OCI-LY7 (cell line): ENCODE measurements at regions not wholly inside any gene's neighbourhood (a gene's known extent, or its start where the extent isn't known, plus 50 kb on each side); places are given as distances from the start of the nearest gene placed in this dataset.

ENCODE experiments used
- EZH2phosphoT487 ChIP-seq: fragments of 200-600 bp; sonication (generic); IDR thresholded peaks from 2 replicates; pipeline ENCODE4 v1.6.1; 2018; ENCODE audit warnings: low read depth, borderline replicate concordance, mild to moderate bottlenecking, mixed run types, antibody characterized with exemption, low read length, moderate library complexity, mixed read lengths
- TF ChIP-seq, protein P1 (sequence below): fragments of 200-600 bp; sonication (generic); conservative IDR thresholded peaks from 2 replicates; pipeline ENCODE4 v1.5.1; 2014; ENCODE audit warnings: mild to moderate bottlenecking, antibody characterized with exemption, low read length, moderate library complexity, mixed read lengths

DNA sequence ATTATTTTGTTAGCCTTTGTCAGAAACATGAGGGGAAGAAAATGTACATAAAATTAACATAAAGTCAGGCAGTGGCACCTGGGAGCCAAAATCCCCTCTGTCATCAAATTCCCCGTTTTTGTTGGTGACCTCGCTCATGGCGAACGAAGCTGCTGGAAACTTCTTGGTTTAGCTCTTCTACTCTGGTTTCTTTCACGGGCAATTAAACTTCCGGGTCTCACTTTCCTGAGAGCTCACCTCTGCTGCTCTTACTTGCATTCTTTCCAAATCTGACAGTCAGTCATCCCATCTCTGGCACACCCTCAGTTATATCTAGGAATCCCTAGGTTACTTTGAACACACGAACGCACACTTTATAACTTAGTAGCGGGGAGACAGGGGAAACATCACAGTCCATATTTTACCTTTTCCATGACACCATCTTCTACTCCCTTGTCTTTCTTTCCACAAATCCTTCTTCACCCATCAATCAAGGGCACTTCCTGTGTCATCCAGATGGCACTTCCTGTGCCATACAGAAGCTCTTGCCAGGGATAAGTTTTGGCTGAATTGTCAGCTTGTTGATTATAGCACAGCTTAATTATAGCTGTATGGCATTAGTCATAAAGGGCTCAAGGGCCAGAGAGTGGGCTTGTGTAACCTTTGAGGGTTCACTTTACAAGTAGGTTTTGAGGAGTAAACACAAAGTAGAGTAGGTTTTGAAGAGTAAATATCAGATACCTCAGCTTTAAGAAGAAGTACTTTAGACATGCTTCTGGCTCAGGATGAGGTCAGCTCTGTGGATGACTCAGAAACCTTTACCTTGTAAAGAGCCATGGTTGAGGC lies 105.1 kb downstream of the GATA3 start:
- TF ChIP-seq EZH2phosphoT487, result no peak
- TF ChIP-seq, protein P1, sequence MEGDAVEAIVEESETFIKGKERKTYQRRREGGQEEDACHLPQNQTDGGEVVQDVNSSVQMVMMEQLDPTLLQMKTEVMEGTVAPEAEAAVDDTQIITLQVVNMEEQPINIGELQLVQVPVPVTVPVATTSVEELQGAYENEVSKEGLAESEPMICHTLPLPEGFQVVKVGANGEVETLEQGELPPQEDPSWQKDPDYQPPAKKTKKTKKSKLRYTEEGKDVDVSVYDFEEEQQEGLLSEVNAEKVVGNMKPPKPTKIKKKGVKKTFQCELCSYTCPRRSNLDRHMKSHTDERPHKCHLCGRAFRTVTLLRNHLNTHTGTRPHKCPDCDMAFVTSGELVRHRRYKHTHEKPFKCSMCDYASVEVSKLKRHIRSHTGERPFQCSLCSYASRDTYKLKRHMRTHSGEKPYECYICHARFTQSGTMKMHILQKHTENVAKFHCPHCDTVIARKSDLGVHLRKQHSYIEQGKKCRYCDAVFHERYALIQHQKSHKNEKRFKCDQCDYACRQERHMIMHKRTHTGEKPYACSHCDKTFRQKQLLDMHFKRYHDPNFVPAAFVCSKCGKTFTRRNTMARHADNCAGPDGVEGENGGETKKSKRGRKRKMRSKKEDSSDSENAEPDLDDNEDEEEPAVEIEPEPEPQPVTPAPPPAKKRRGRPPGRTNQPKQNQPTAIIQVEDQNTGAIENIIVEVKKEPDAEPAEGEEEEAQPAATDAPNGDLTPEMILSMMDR, result no peak
